Adrenal gland (tissue), 5 donors: ENCODE measurements at regions not wholly inside any gene's neighbourhood (a gene's known extent, or its start where the extent isn't known, plus 50 kb on each side); places are given as distances from the start of the nearest gene placed in this dataset.

Experiments
- POLR2A ChIP-seq, 2 donors: fragments of 450-650 bp; IDR thresholded peaks; one replicate each; pipeline ENCODE4 v1.6.1; 2017; ENCODE audit warnings: antibody characterized with exemption in 2 of 2, mild to moderate bottlenecking in 2 of 2, moderate library complexity in 1 of 2
- TF ChIP-seq, protein P1 (sequence below), 6 experiments: fragments of 450-650 bp in 4 of 6; fragments of 200-600 bp in 2 of 6; sonication (generic) in 1 of 6; IDR thresholded peaks; 1 replicate in 5 of 6; 2 replicates in 1 of 6; pipeline versions ENCODE4 v1.5.1 to v1.8.0; 2016 to 2021; ENCODE audit warnings: antibody characterized with exemption in 6 of 6, mild to moderate bottlenecking in 2 of 6, moderate library complexity in 1 of 6
- donor health status: DM: no; HTN: no; CAD: no.

DNA sequence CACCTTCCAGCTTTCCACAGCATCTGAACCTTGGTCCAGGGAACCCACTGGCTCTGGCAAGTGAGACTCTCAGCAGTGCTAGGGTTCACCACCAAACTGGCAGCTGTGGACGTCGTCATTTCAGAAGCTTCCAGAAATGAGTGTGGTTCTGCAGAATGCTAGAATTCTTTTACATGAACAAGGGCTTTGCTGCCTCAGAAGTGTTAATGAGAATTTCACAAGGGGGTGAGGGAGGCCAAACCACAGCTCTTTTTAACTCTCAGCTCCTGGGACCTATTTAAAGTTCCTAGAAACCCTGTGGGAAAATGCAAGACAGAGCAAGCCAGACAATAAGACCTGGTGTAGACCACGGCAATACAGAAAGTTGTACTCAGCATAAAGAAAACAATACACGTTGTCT, 129.3 kb upstream of the BET1 start:
- TF ChIP-seq, protein P1, sequence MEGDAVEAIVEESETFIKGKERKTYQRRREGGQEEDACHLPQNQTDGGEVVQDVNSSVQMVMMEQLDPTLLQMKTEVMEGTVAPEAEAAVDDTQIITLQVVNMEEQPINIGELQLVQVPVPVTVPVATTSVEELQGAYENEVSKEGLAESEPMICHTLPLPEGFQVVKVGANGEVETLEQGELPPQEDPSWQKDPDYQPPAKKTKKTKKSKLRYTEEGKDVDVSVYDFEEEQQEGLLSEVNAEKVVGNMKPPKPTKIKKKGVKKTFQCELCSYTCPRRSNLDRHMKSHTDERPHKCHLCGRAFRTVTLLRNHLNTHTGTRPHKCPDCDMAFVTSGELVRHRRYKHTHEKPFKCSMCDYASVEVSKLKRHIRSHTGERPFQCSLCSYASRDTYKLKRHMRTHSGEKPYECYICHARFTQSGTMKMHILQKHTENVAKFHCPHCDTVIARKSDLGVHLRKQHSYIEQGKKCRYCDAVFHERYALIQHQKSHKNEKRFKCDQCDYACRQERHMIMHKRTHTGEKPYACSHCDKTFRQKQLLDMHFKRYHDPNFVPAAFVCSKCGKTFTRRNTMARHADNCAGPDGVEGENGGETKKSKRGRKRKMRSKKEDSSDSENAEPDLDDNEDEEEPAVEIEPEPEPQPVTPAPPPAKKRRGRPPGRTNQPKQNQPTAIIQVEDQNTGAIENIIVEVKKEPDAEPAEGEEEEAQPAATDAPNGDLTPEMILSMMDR (IDR thresholded peaks at IDR 0.05), result no peak
- TF ChIP-seq POLR2A (IDR thresholded peaks at IDR 0.05), result no peak
